MG63 (cell line): ENCODE measurements at regions not wholly inside any gene's neighbourhood (a gene's known extent, or its start where the extent isn't known, plus 50 kb on each side); places are given as distances from the start of the nearest gene placed in this dataset.
A peak's percentile ranks its signal among the peaks of the same experiment; 100 is the strongest.

Source experiments
- DNase-seq: peaks from one replicate; pipeline ENCODE4 v3.0.0-alpha.2; 2020
- H3K27me3 ChIP-seq: fragments of 250-450 bp; sonication (Bioruptor Pico); 2 replicates; pipeline ENCODE4 v1.5.1; 2020; ENCODE audit warnings: mild to moderate bottlenecking, moderate library complexity
- H3K36me3 ChIP-seq: fragments of 250-450 bp; sonication (Bioruptor Pico); 2 replicates; pipeline ENCODE4 v1.5.1; 2020; ENCODE audit warnings: mild to moderate bottlenecking, moderate library complexity
- H3K4me3 ChIP-seq: fragments of 250-450 bp; sonication (Bioruptor Pico); 2 replicates; pipeline ENCODE4 v1.5.1; 2020; ENCODE audit warnings: mild to moderate bottlenecking, moderate library complexity
- H3K9me3 ChIP-seq: fragments of 250-450 bp; sonication (Bioruptor Pico); 2 replicates; pipeline ENCODE4 v1.5.1; 2020; ENCODE audit warnings: mild to moderate bottlenecking, moderate library complexity

GRCh38 chr18:2027756-2028155, 543.5 kb downstream of the METTL4 start:
- H3K9me3 ChIP-seq: peaks cover 3% of the 10 kb centered on the region; the same call in 1 of the 2 replicates

GRCh38 chr18:2028986-2029385, 542.3 kb downstream of the METTL4 start:
- Histone ChIP-seq H3K27me3 (no peaks in the 10 kb centered on the region), H3K4me3 (no peak overlapping the region), H3K36me3 (no peaks in the 10 kb centered on the region), H3K9me3 (peaks cover 3% of the 10 kb centered on the region; the same call in 1 of the 2 replicates)
- DNase-seq: no peak

More at GRCh38 chr18:2027756-2028155, 543.5 kb downstream of the METTL4 start:
- Histone ChIP-seq H3K4me3 (no peak overlapping the region), H3K36me3 (no peaks in the 10 kb centered on the region), H3K27me3 (no peaks in the 10 kb centered on the region)
- DNase-seq: no peak

DNA sequence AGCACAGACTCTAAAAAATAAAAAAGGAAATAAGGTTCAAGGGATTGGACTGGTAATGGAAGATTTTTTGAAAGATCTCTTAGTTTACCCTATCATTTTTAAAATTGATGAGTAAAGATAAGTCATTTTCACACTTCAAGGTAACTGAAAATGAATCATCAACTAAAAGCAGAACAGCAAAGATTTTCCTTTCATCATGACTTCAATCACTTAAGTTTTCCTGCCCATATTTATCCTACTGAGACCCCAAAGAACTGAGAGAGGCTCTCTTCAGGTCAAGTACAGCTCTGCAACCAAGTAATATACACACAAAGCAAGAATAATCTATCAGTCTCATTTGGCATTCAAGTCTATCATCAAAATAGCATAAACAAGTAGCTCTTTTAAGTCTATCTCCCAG, 540.7 kb downstream of the METTL4 start:
- no peak for DNase-seq
- peaks cover 3% of the 10 kb centered on the region; the same call in 1 of the 2 replicates for H3K9me3 ChIP-seq
- H3K27me3 ChIP-seq: no peaks in the 10 kb centered on the region
- no peak overlapping the region for H3K4me3 ChIP-seq
- no peaks in the 10 kb centered on the region for H3K36me3 ChIP-seq

- no peaks in the 10 kb centered on the region for H3K36me3 ChIP-seq
- H3K4me3 ChIP-seq: no peak overlapping the region
- DNase-seq: no peak
- H3K27me3 ChIP-seq: no peaks in the 10 kb centered on the region
- H3K9me3 ChIP-seq: peaks cover 3% of the 10 kb centered on the region; the same call in 1 of the 2 replicates
Observed at GRCh38 chr18:2032036-2032435, 539.3 kb downstream of the METTL4 start.

DNA sequence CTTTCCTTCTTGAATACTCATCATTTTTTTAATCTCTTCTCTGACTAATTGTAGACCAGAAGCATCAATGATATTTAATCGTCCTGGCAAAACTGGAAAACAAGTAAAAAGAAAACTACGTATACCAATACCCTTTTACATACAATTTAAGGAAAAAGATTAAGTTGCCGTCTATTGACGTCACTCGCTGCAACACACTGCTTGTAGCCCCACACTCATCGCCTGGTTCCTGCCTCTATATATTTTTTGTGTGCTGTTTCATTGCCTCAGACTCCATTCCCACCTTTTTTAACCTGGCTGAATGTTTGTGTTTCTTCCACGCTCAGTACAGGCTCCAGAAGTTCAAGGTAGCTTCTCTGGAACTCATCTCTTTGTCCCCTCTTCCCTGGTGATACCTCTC, 536.2 kb downstream of the METTL4 start:
- DNase-seq: no peak
- no peaks in the 10 kb centered on the region for H3K36me3 ChIP-seq
- no peak overlapping the region for H3K4me3 ChIP-seq
- peaks cover 3% of the 10 kb centered on the region; the same call in 1 of the 2 replicates for H3K9me3 ChIP-seq
- no peaks in the 10 kb centered on the region for H3K27me3 ChIP-seq

DNA sequence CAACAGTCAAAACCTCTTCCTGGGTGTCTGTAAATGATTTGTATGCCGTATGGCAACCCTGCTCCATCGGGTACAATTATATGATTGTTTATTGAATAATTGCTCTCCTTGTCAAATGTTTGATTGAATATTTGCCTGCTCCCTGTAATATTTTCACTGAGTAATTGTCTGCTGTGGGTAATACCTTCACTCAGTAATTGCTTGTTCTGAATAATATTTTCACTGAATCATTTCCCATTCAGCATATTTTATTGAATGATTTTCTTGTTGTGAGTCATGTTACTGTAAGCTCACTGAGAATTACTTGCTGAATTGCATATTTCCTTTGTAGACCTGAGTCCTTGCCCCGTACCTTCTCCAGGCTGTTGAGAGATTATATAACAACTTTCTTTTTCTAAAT, 535.2 kb downstream of the METTL4 start:
- Histone ChIP-seq H3K36me3 (no peaks in the 10 kb centered on the region), H3K27me3 (no peaks in the 10 kb centered on the region), H3K9me3 (peaks cover 3% of the 10 kb centered on the region; the same call in 1 of the 2 replicates), H3K4me3 (no peak overlapping the region)
- no peak for DNase-seq

- Histone ChIP-seq H3K36me3 (no peaks in the 10 kb centered on the region), H3K4me3 (no peak overlapping the region), H3K9me3 (no peaks in the 10 kb centered on the region), H3K27me3 (no peaks in the 10 kb centered on the region)
- no peak for DNase-seq
Observed at GRCh38 chr18:2040279-2040678, 531.0 kb downstream of the METTL4 start.

DNA sequence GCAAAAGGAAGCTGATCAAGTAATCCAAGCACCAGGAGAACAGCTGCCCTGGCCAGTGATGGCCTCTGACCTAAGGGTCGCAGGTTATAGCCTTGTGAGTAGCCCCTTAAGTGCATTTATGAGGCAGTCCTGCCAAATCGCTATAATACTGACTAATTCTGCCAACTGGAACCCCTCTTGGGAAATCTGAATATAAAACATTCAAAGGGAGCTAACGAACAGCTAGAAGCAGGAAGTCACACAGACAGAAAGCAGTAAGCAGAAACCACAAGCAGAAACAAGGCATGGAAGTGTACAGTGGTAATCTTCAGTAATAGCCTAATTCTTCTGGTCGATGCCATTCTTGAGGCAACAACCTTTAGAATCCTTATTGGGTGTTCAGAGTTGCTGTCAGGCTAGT, 521.3 kb downstream of the METTL4 start:
- no peaks in the 10 kb centered on the region for H3K36me3 ChIP-seq
- H3K27me3 ChIP-seq: no peaks in the 10 kb centered on the region
- no peak overlapping the region for H3K4me3 ChIP-seq
- no peak for DNase-seq
- no peaks in the 10 kb centered on the region for H3K9me3 ChIP-seq

GRCh38 chr18:2050702-2051201, 520.6 kb downstream of the METTL4 start:
- Histone ChIP-seq H3K36me3 (no peaks in the 10 kb centered on the region), H3K4me3 (no peak overlapping the region), H3K27me3 (no peaks in the 10 kb centered on the region), H3K9me3 (no peaks in the 10 kb centered on the region)
- DNase-seq: peak; percentile 56

- no peak for DNase-seq
- Histone ChIP-seq H3K4me3 (no peak overlapping the region), H3K27me3 (no peaks in the 10 kb centered on the region), H3K9me3 (no peaks in the 10 kb centered on the region), H3K36me3 (no peaks in the 10 kb centered on the region)
Observed at GRCh38 chr18:2053490-2054089, 517.7 kb downstream of the METTL4 start.

- Histone ChIP-seq H3K9me3 (no peaks in the 10 kb centered on the region), H3K36me3 (no peaks in the 10 kb centered on the region), H3K4me3 (no peak overlapping the region), H3K27me3 (no peaks in the 10 kb centered on the region)
- no peak for DNase-seq
Observed at GRCh38 chr18:2059336-2059735, 512.0 kb downstream of the METTL4 start.

GRCh38 chr18:2060086-2060485, 511.2 kb downstream of the METTL4 start:
- H3K27me3 ChIP-seq: no peaks in the 10 kb centered on the region
- no peak for DNase-seq
- no peaks in the 10 kb centered on the region for H3K9me3 ChIP-seq
- no peak overlapping the region for H3K4me3 ChIP-seq
- H3K36me3 ChIP-seq: no peaks in the 10 kb centered on the region

DNA sequence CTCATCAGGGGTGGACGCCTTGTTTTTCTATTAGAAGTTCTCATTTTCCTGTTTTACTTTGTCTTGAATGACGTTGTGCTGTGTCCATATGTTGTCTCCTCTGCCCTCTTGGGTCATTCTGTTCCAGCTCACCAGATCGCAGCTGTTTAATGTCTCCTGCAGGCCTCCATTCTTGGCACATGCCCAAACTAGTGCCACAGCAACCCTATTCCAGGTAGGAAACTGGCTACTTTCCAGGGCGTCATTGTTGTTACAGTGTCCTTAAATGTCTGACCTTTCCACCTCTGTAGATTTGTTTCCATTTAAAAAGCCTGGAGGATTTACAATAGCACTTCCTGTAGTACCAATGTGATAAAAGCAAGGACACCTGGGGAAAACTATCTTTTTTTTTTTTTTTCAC, 500.7 kb downstream of the METTL4 start:
- H3K36me3 ChIP-seq: no peaks in the 10 kb centered on the region
- DNase-seq: no peak
- H3K4me3 ChIP-seq: no peak overlapping the region
- no peaks in the 10 kb centered on the region for H3K27me3 ChIP-seq
- no peaks in the 10 kb centered on the region for H3K9me3 ChIP-seq

GRCh38 chr18:2075499-2075898, 495.8 kb downstream of the METTL4 start:
- no peak overlapping the region for H3K4me3 ChIP-seq
- H3K36me3 ChIP-seq: no peaks in the 10 kb centered on the region
- H3K9me3 ChIP-seq: no peaks in the 10 kb centered on the region
- DNase-seq: no peak
- H3K27me3 ChIP-seq: no peaks in the 10 kb centered on the region

DNA sequence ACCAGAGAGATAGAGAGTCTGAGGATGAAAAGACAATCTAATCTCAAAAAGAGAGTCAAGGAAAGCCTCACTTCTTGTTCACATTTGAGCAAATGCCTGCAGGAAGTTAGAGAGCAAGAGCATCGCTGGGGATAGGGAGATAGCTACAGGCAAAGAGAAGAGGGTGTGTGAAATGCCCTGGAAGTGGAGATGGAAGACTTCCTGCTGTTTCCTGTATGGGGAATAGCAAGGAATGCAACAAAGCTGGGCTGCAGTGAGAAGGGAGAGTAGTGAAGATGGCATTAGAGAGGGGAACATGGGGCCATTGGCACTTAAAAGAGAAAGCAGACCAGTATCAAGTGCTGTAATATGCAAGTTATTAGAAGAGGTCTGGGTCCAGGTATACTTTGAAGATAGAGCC, 488.6 kb downstream of the METTL4 start:
- DNase-seq: no peak
- Histone ChIP-seq H3K4me3 (no peak overlapping the region), H3K27me3 (no peaks in the 10 kb centered on the region)

GRCh38 chr18:2083691-2084090, 487.6 kb downstream of the METTL4 start:
- Histone ChIP-seq H3K4me3 (no peak overlapping the region), H3K27me3 (no peaks in the 10 kb centered on the region), H3K36me3 (no peaks in the 10 kb centered on the region), H3K9me3 (no peaks in the 10 kb centered on the region)
- DNase-seq: no peak

More for the DNA sequence above, 488.6 kb downstream of the METTL4 start:
- Histone ChIP-seq H3K9me3 (no peaks in the 10 kb centered on the region), H3K36me3 (no peaks in the 10 kb centered on the region)

GRCh38 chr18:2086439-2086838, 484.9 kb downstream of the METTL4 start:
- Histone ChIP-seq H3K9me3 (no peaks in the 10 kb centered on the region), H3K27me3 (no peaks in the 10 kb centered on the region), H3K4me3 (no peak overlapping the region), H3K36me3 (no peaks in the 10 kb centered on the region)
- no peak for DNase-seq

DNA sequence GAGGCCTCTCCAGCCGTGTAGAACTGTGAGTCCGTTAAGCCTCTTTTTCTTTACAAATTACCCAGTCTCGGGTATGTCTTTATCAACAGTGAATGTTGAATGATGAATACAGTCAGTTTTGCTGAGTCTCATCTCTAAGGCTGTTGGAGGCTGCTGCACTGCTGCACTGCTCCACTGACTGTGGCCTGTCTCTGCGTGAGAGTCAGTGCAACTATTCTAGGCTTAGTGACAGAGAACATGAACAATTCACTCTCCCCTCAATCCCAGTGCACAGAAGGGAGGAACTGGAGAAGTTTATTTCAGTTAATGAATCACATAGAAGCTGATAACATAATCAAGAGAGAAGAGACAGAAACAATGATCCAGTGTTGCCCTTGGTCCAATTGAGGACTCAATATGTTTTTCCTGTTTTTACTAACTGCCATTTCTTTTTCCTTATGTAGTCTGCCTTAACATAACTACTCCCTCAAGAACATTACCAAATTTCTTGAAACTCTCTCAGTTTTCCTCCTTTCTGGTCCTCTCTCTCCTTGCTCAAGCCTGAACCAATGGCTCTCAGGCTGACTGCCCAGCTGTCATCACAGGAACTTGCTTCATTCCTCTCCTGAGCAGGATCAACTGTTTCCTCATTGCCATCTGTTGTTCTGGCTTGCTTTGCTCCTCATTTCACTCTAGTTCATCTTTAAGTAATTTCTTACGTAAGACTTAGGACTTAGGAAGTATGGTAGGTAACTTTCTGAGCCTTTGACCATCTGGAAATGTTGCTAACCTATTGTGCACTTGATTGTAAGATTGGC, 483.2 kb downstream of the METTL4 start:
- Histone ChIP-seq H3K36me3 (no peaks in the 10 kb centered on the region), H3K9me3 (no peaks in the 10 kb centered on the region), H3K27me3 (no peaks in the 10 kb centered on the region), H3K4me3 (no peak overlapping the region)
- no peak for DNase-seq
